ENCODE measurements at regions not wholly inside any gene's neighbourhood (a gene's known extent, or its start where the extent isn't known, plus 50 kb on each side); places are given as distances from the start of the nearest gene placed in this dataset.

GRCh38 chr2:76517574-76517909 is 806.8 kb upstream of the GCFC2 start:
- H3K27ac Mint-ChIP-seq, result no peak overlapping the region
- peaks cover 25% of the 10 kb centered on the region for H3K9me3 Mint-ChIP-seq
- no peaks in the 10 kb centered on the region for H3K4me1 Mint-ChIP-seq
- H3K27me3 Mint-ChIP-seq, result no peaks in the 10 kb centered on the region
- no peak overlapping the region for H3K4me3 Mint-ChIP-seq
- no peaks in the 10 kb centered on the region for H3K36me3 Mint-ChIP-seq

- Mint-ChIP-seq H3K27ac (no peak overlapping the region), H3K4me3 (no peak overlapping the region), H3K36me3 (no peaks in the 10 kb centered on the region), H3K9me3 (peaks cover 22% of the 10 kb centered on the region), H3K27me3 (no peaks in the 10 kb centered on the region), H3K4me1 (no peaks in the 10 kb centered on the region)
Observed at GRCh38 chr2:76516861-76517573, 806.3 kb upstream of the GCFC2 start.

GRCh38 chr2:76512201-76512820 is 801.6 kb upstream of the GCFC2 start:
- Mint-ChIP-seq H3K4me3 (no peak overlapping the region), H3K4me1 (no peaks in the 10 kb centered on the region), H3K36me3 (no peaks in the 10 kb centered on the region), H3K27ac (no peak overlapping the region), H3K27me3 (no peaks in the 10 kb centered on the region), H3K9me3 (peaks cover 9% of the 10 kb centered on the region)

GRCh38 chr2:76506538-76506937 is 795.8 kb upstream of the GCFC2 start:
- H3K27me3 Mint-ChIP-seq, result no peaks in the 10 kb centered on the region
- no peaks in the 10 kb centered on the region for H3K9me3 Mint-ChIP-seq
- H3K4me3 Mint-ChIP-seq, result no peak overlapping the region
- no peaks in the 10 kb centered on the region for H3K36me3 Mint-ChIP-seq
- no peak overlapping the region for H3K27ac Mint-ChIP-seq
- no peaks in the 10 kb centered on the region for H3K4me1 Mint-ChIP-seq

GRCh38 chr2:76501641-76502040 is 790.9 kb upstream of the GCFC2 start:
- Mint-ChIP-seq H3K36me3 (no peaks in the 10 kb centered on the region), H3K4me3 (no peak overlapping the region), H3K27ac (no peak overlapping the region), H3K9me3 (peaks cover 6% of the 10 kb centered on the region), H3K27me3 (no peaks in the 10 kb centered on the region), H3K4me1 (no peaks in the 10 kb centered on the region)

- Mint-ChIP-seq H3K4me3 (no peak overlapping the region), H3K9me3 (peaks cover 6% of the 10 kb centered on the region), H3K4me1 (no peaks in the 10 kb centered on the region), H3K27ac (no peak overlapping the region), H3K27me3 (no peaks in the 10 kb centered on the region), H3K36me3 (no peaks in the 10 kb centered on the region)
Observed at GRCh38 chr2:76498360-76498759, 787.6 kb upstream of the GCFC2 start.

- H3K27me3 Mint-ChIP-seq, result no peaks in the 10 kb centered on the region
- H3K36me3 Mint-ChIP-seq, result no peaks in the 10 kb centered on the region
- H3K4me1 Mint-ChIP-seq, result no peaks in the 10 kb centered on the region
- H3K4me3 Mint-ChIP-seq, result no peak overlapping the region
- peaks cover 8% of the 10 kb centered on the region for H3K9me3 Mint-ChIP-seq
- no peak overlapping the region for H3K27ac Mint-ChIP-seq
Observed at GRCh38 chr2:76491503-76491902, 780.8 kb upstream of the GCFC2 start.

GRCh38 chr2:76478266-76479035 is 767.7 kb upstream of the GCFC2 start:
- no peaks in the 10 kb centered on the region for H3K27me3 Mint-ChIP-seq
- H3K9me3 Mint-ChIP-seq, result peaks cover 14% of the 10 kb centered on the region
- H3K4me1 Mint-ChIP-seq, result no peaks in the 10 kb centered on the region
- no peak overlapping the region for H3K4me3 Mint-ChIP-seq
- no peaks in the 10 kb centered on the region for H3K36me3 Mint-ChIP-seq
- no peak overlapping the region for H3K27ac Mint-ChIP-seq

GRCh38 chr2:76472946-76473345 is 762.2 kb upstream of the GCFC2 start:
- Mint-ChIP-seq H3K4me3 (no peak overlapping the region), H3K27ac (no peak overlapping the region)

GRCh38 chr2:76469066-76469465 is 758.4 kb upstream of the GCFC2 start:
- H3K4me1 Mint-ChIP-seq, result no peaks in the 10 kb centered on the region
- peaks cover 16% of the 10 kb centered on the region for H3K9me3 Mint-ChIP-seq
- no peaks in the 10 kb centered on the region for H3K27me3 Mint-ChIP-seq
- H3K36me3 Mint-ChIP-seq, result no peaks in the 10 kb centered on the region
- H3K4me3 Mint-ChIP-seq, result no peak overlapping the region
- H3K27ac Mint-ChIP-seq, result no peak overlapping the region

More at GRCh38 chr2:76472946-76473345, 762.2 kb upstream of the GCFC2 start:
- H3K4me1 Mint-ChIP-seq, result no peaks in the 10 kb centered on the region
- H3K9me3 Mint-ChIP-seq, result peaks cover 16% of the 10 kb centered on the region
- no peaks in the 10 kb centered on the region for H3K27me3 Mint-ChIP-seq
- H3K36me3 Mint-ChIP-seq, result no peaks in the 10 kb centered on the region

GRCh38 chr2:76467326-76467725 is 756.6 kb upstream of the GCFC2 start:
- no peaks in the 10 kb centered on the region for H3K36me3 Mint-ChIP-seq
- no peak overlapping the region for H3K27ac Mint-ChIP-seq
- no peaks in the 10 kb centered on the region for H3K4me1 Mint-ChIP-seq
- no peak overlapping the region for H3K4me3 Mint-ChIP-seq
- H3K9me3 Mint-ChIP-seq, result peaks cover 5% of the 10 kb centered on the region
- no peaks in the 10 kb centered on the region for H3K27me3 Mint-ChIP-seq

- H3K36me3 Mint-ChIP-seq, result no peaks in the 10 kb centered on the region
- no peaks in the 10 kb centered on the region for H3K9me3 Mint-ChIP-seq
- no peak overlapping the region for H3K27ac Mint-ChIP-seq
- no peaks in the 10 kb centered on the region for H3K4me1 Mint-ChIP-seq
- no peak overlapping the region for H3K4me3 Mint-ChIP-seq
- H3K27me3 Mint-ChIP-seq, result no peaks in the 10 kb centered on the region
Observed at GRCh38 chr2:76464310-76464709, 753.6 kb upstream of the GCFC2 start.

- Mint-ChIP-seq H3K27ac (no peak overlapping the region), H3K9me3 (no peaks in the 10 kb centered on the region), H3K4me1 (no peaks in the 10 kb centered on the region), H3K4me3 (no peak overlapping the region), H3K36me3 (no peaks in the 10 kb centered on the region), H3K27me3 (no peaks in the 10 kb centered on the region)
Observed at GRCh38 chr2:76461431-76461830, 750.7 kb upstream of the GCFC2 start.

- Mint-ChIP-seq H3K36me3 (no peaks in the 10 kb centered on the region), H3K27ac (no peak overlapping the region), H3K4me3 (no peak overlapping the region), H3K4me1 (no peaks in the 10 kb centered on the region), H3K27me3 (no peaks in the 10 kb centered on the region), H3K9me3 (no peaks in the 10 kb centered on the region)
Observed at GRCh38 chr2:76455910-76456309, 745.2 kb upstream of the GCFC2 start.

GRCh38 chr2:76450024-76450475 is 739.3 kb upstream of the GCFC2 start:
- Mint-ChIP-seq H3K36me3 (no peaks in the 10 kb centered on the region), H3K27me3 (no peaks in the 10 kb centered on the region), H3K27ac (no peak overlapping the region), H3K9me3 (peaks cover 14% of the 10 kb centered on the region), H3K4me1 (no peaks in the 10 kb centered on the region), H3K4me3 (no peak overlapping the region)

GRCh38 chr2:76448956-76449355 is 738.2 kb upstream of the GCFC2 start:
- Mint-ChIP-seq H3K27ac (no peak overlapping the region), H3K36me3 (no peaks in the 10 kb centered on the region)

More at GRCh38 chr2:76448956-76449355, 738.2 kb upstream of the GCFC2 start:
- no peaks in the 10 kb centered on the region for H3K27me3 Mint-ChIP-seq
- H3K9me3 Mint-ChIP-seq, result peaks cover 20% of the 10 kb centered on the region
- H3K4me3 Mint-ChIP-seq, result no peak overlapping the region
- H3K4me1 Mint-ChIP-seq, result no peaks in the 10 kb centered on the region
